Hepatocyte (in vitro differentiated cells): ENCODE measurements at regions not wholly inside any gene's neighbourhood (a gene's known extent, or its start where the extent isn't known, plus 50 kb on each side); places are given as distances from the start of the nearest gene placed in this dataset.

Source experiments
- DNase-seq: peaks from one replicate; pipeline ENCODE4 v3.0.0-alpha.2; 2016; ENCODE audit warnings: low spot score
- H2AFZ ChIP-seq: fragments of 200-600 bp; sonication (generic); 2 replicates; pipeline ENCODE4 v1.6.0; 2016; ENCODE audit warnings: antibody characterized with exemption, mild to moderate bottlenecking
- H3K27ac ChIP-seq: fragments of 200-600 bp; sonication (generic); 2 replicates; pipeline ENCODE4 v1.5.1; 2016; ENCODE audit warnings: mild to moderate bottlenecking
- H3K27me3 ChIP-seq: fragments of 200-600 bp; sonication (generic); 2 replicates; pipeline ENCODE4 v1.6.1; 2016
- H3K36me3 ChIP-seq: fragments of 200-600 bp; sonication (generic); replicated peaks from 2 replicates; pipeline ENCODE4 v1.5.1; 2016; ENCODE audit warnings: low read depth; ENCODE audit not compliant: insufficient read depth
- H3K4me1 ChIP-seq: fragments of 200-600 bp; sonication (generic); 2 replicates; pipeline ENCODE4 v1.5.1; 2016; ENCODE audit warnings: mild to moderate bottlenecking, moderate library complexity; ENCODE audit not compliant: insufficient read depth
- H3K4me2 ChIP-seq: fragments of 200-600 bp; sonication (generic); 2 replicates; pipeline ENCODE4 v1.6.0; 2016
- H3K4me3 ChIP-seq: fragments of 200-600 bp; sonication (generic); 2 replicates; pipeline ENCODE4 v1.5.1; 2016; ENCODE audit warnings: mild to moderate bottlenecking
- H3K79me2 ChIP-seq: fragments of 200-600 bp; sonication (generic); 2 replicates; pipeline ENCODE4 v1.6.0; 2017; ENCODE audit warnings: mild to moderate bottlenecking
- H3K9me2 ChIP-seq: fragments of 200-600 bp; sonication (generic); replicated peaks from 2 replicates; pipeline ENCODE4 v1.6.0; 2017; ENCODE audit warnings: mild to moderate bottlenecking; ENCODE audit not compliant: insufficient read depth
- H3K9me3 ChIP-seq: fragments of 200-600 bp; sonication (generic); 2 replicates; pipeline ENCODE4 v1.5.1; 2016; ENCODE audit warnings: low read depth, mild to moderate bottlenecking
- H4K20me1 ChIP-seq: fragments of 200-600 bp; sonication (generic); 2 replicates; pipeline ENCODE4 v1.6.0; 2016; ENCODE audit warnings: mild to moderate bottlenecking; ENCODE audit not compliant: insufficient read depth, poor library complexity, severe bottlenecking
- CTCF ChIP-seq: fragments of 200-600 bp; sonication (generic); IDR thresholded peaks from 2 replicates; pipeline ENCODE4 v1.5.1; 2016; ENCODE audit warnings: antibody characterized with exemption, mild to moderate bottlenecking; ENCODE audit not compliant: poor library complexity
- EZH2 ChIP-seq: fragments of 200-600 bp; sonication (generic); IDR thresholded peaks from 2 replicates; pipeline ENCODE4 v1.6.1; 2016; ENCODE audit warnings: antibody characterized with exemption, mild to moderate bottlenecking, borderline replicate concordance
- EZH2phosphoT487 ChIP-seq: fragments of 200-600 bp; sonication (generic); IDR thresholded peaks from one replicate; pipeline ENCODE4 v1.6.1; 2018; ENCODE audit warnings: antibody characterized with exemption, mild to moderate bottlenecking, low read depth, moderate library complexity; ENCODE audit not compliant: unreplicated experiment, severe bottlenecking
- WGBS: methylation state at CpG from one replicate; pipeline ENCODE4 v1.1.6; 2016; ENCODE audit warnings: low lambda C conversion rate; ENCODE audit errors: missing lambda C conversion rate; 5-methylcytosine and 5-hydroxymethylcytosine counted together

GRCh38 chr4:54428940-54429339 lies 199.8 kb downstream of the PDGFRA start:
- WGBS, result 74% methylated on average over 2 of the region's 2 CpGs
- Histone ChIP-seq H3K79me2 (no peaks in the 10 kb centered on the region), H3K9me3 (no peaks in the 10 kb centered on the region), H4K20me1 (no peaks in the 10 kb centered on the region), H3K27ac (no peak overlapping the region), H2AFZ (no peak overlapping the region), H3K27me3 (peaks cover 6% of the 10 kb centered on the region), H3K4me2 (no peak overlapping the region), H3K4me1 (no peaks in the 10 kb centered on the region), H3K9me2 (no peaks in the 10 kb centered on the region), H3K36me3 (no peaks in the 10 kb centered on the region), H3K4me3 (no peak overlapping the region)
- DNase-seq, result no peak
- no peak for TF ChIP-seq CTCF
- no peak for TF ChIP-seq EZH2

- Histone ChIP-seq H2AFZ (no peak overlapping the region), H3K9me2 (no peaks in the 10 kb centered on the region)
- peak; percentile 13 for DNase-seq
Observed at GRCh38 chr4:54433686-54434085, 204.6 kb downstream of the PDGFRA start.

GRCh38 chr4:54439831-54440243 lies 210.7 kb downstream of the PDGFRA start:
- no peak for TF ChIP-seq EZH2
- no peak for TF ChIP-seq CTCF
- Histone ChIP-seq H3K79me2 (no peaks in the 10 kb centered on the region), H4K20me1 (no peaks in the 10 kb centered on the region), H3K9me3 (no peaks in the 10 kb centered on the region), H2AFZ (no peak overlapping the region), H3K36me3 (no peaks in the 10 kb centered on the region), H3K4me1 (no peaks in the 10 kb centered on the region), H3K27me3 (no peaks in the 10 kb centered on the region), H3K9me2 (no peaks in the 10 kb centered on the region), H3K27ac (no peak overlapping the region), H3K4me2 (no peak overlapping the region), H3K4me3 (no peak overlapping the region)
- no peak for DNase-seq
- 55% methylated on average over 6 of the region's 6 CpGs for WGBS

More at GRCh38 chr4:54433686-54434085, 204.6 kb downstream of the PDGFRA start:
- no peaks in the 10 kb centered on the region for H3K79me2 ChIP-seq
- H3K4me3 ChIP-seq, result no peak overlapping the region
- TF ChIP-seq EZH2 (no peak), EZH2phosphoT487 (no peak), CTCF (peak; percentile 36)
- H4K20me1 ChIP-seq, result no peaks in the 10 kb centered on the region
- 40% methylated on average over 3 of the region's 3 CpGs for WGBS
- no peaks in the 10 kb centered on the region for H3K36me3 ChIP-seq
- no peak overlapping the region for H3K27ac ChIP-seq
- no peaks in the 10 kb centered on the region for H3K27me3 ChIP-seq
- H3K9me3 ChIP-seq, result no peaks in the 10 kb centered on the region
- H3K4me2 ChIP-seq, result no peak overlapping the region
- no peaks in the 10 kb centered on the region for H3K4me1 ChIP-seq
